DND-41 (cell line): ENCODE measurements at regions not wholly inside any gene's neighbourhood (a gene's known extent, or its start where the extent isn't known, plus 50 kb on each side); places are given as distances from the start of the nearest gene placed in this dataset.

Experiments used
- ATAC-seq: fragments of 200-7000 bp; cut with Tn5 transposase; 3 replicates; pipeline ENCODE4 v1.9.1; 2021; ENCODE audit warnings: low read depth; ENCODE audit not compliant: insufficient read depth
- DNase-seq: peaks from one replicate; pipeline ENCODE4 v3.0.0-alpha.2; 2020
- H2AFZ ChIP-seq: 2 replicates; pipeline ENCODE4 v1.6.0; 2012; ENCODE audit warnings: low read depth, low read length
- H3K27ac ChIP-seq: 2 replicates; pipeline ENCODE4 v1.5.1; 2012; ENCODE audit warnings: low read length, inconsistent platforms
- H3K27me3 ChIP-seq: fragments of 200-600 bp; sonication (generic); 2 replicates; pipeline ENCODE4 v1.6.0; 2012; ENCODE audit warnings: low read length, mild to moderate bottlenecking, inconsistent platforms; ENCODE audit not compliant: insufficient read depth, poor library complexity
- H3K36me3 ChIP-seq: 2 replicates; pipeline ENCODE4 v1.5.1; 2012; ENCODE audit warnings: low read length, inconsistent platforms; ENCODE audit not compliant: insufficient read depth
- H3K4me1 ChIP-seq: 2 replicates; pipeline ENCODE4 v1.5.1; 2012; ENCODE audit warnings: mild to moderate bottlenecking, low read length; ENCODE audit not compliant: insufficient read depth
- H3K4me2 ChIP-seq: 2 replicates; pipeline ENCODE4 v1.6.0; 2012; ENCODE audit warnings: mild to moderate bottlenecking, moderate library complexity, low read length, inconsistent platforms; ENCODE audit not compliant: insufficient read depth
- H3K4me3 ChIP-seq, 2 experiments: fragments of 200-600 bp in 1 of 2; shearing (Covaris generic) in 1 of 2; 2 replicates each; pipeline ENCODE4 v1.5.1; 2012 to 2016; ENCODE audit warnings: inconsistent platforms in 2 of 2, low read length in 2 of 2, mild to moderate bottlenecking in 2 of 2, low read depth in 1 of 2, moderate library complexity in 1 of 2
- H3K79me2 ChIP-seq: 2 replicates; pipeline ENCODE4 v1.6.0; 2012; ENCODE audit warnings: low read length, inconsistent platforms; ENCODE audit not compliant: insufficient read depth
- H3K9ac ChIP-seq: 2 replicates; pipeline ENCODE4 v1.6.0; 2012; ENCODE audit warnings: low read depth, mild to moderate bottlenecking, inconsistent platforms, low read length, moderate library complexity
- H3K9me3 ChIP-seq: 2 replicates; pipeline ENCODE4 v1.5.1; 2012; ENCODE audit warnings: low read length, moderate library complexity, mild to moderate bottlenecking, inconsistent platforms; ENCODE audit not compliant: insufficient read depth, severe bottlenecking
- H4K20me1 ChIP-seq: 2 replicates; pipeline ENCODE4 v1.6.0; 2012; ENCODE audit warnings: low read length; ENCODE audit not compliant: insufficient read depth
- EZH2 ChIP-seq: IDR thresholded peaks from 3 replicates; pipeline ENCODE4 v1.6.1; 2012; ENCODE audit warnings: borderline replicate concordance, low read depth, mild to moderate bottlenecking, moderate library complexity, low read length, inconsistent platforms; ENCODE audit not compliant: severe bottlenecking
- TF ChIP-seq, protein P1 (sequence below): IDR thresholded peaks from 2 replicates; pipeline ENCODE4 v1.5.1; 2012; ENCODE audit warnings: borderline replicate concordance, low read length, moderate library complexity, mild to moderate bottlenecking; ENCODE audit not compliant: poor library complexity, severe bottlenecking; ENCODE audit errors: extremely low read depth

DNA sequence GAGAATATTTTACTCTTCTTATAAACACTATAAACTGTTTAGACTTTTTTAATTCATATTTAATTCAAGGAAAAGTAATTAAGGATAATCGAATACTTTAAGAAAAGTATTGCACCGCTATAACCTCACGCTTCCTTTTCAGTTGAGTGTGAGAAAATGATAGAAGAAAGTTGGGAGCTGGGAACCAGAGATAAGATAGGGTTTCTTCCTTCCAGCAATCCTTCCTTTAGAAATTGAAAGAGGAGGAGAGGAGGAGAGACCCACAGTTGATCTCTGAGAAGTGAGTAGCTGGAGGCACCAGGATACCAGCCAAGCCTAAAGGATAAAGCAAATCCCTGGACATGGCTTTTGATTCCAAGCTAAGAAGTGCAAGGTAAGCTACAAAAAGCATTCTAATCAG, 242.3 kb upstream of the NOCT start:
- H3K27me3 ChIP-seq: peaks cover 4% of the 10 kb centered on the region
- H3K27ac ChIP-seq: no peak overlapping the region
- H3K9me3 ChIP-seq: no peaks in the 10 kb centered on the region
- no peak for DNase-seq
- H3K36me3 ChIP-seq: no peaks in the 10 kb centered on the region
- no peak overlapping the region for H3K4me2 ChIP-seq
- no peak overlapping the region for H3K4me3 ChIP-seq
- no peak overlapping the region for H3K9ac ChIP-seq
- no peaks in the 10 kb centered on the region for H3K79me2 ChIP-seq
- no peak for ATAC-seq
- TF ChIP-seq, protein P1, sequence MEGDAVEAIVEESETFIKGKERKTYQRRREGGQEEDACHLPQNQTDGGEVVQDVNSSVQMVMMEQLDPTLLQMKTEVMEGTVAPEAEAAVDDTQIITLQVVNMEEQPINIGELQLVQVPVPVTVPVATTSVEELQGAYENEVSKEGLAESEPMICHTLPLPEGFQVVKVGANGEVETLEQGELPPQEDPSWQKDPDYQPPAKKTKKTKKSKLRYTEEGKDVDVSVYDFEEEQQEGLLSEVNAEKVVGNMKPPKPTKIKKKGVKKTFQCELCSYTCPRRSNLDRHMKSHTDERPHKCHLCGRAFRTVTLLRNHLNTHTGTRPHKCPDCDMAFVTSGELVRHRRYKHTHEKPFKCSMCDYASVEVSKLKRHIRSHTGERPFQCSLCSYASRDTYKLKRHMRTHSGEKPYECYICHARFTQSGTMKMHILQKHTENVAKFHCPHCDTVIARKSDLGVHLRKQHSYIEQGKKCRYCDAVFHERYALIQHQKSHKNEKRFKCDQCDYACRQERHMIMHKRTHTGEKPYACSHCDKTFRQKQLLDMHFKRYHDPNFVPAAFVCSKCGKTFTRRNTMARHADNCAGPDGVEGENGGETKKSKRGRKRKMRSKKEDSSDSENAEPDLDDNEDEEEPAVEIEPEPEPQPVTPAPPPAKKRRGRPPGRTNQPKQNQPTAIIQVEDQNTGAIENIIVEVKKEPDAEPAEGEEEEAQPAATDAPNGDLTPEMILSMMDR: no peak
- TF ChIP-seq EZH2: no peak
- no peaks in the 10 kb centered on the region for H3K4me1 ChIP-seq
- H4K20me1 ChIP-seq: no peaks in the 10 kb centered on the region
- no peak overlapping the region for H2AFZ ChIP-seq

DNA sequence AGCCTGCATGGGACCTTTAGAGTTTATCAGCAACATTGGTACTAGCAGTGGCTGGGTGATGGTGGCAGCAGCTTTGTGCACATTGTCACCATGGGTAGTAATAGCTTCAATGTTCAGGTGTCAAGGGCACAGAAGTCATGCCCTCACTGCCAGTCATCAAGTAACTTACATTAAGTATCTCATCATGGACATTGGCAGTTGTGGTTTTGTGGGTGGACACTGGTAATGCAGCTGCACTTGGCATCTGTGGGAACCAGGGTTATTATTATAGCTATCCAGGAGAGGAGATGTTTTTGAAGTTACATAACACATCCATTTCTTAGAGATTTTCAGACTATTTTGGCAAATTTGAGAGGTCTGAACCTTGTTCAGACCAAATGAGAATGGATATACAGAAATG, 243.2 kb upstream of the NOCT start:
- TF ChIP-seq, protein P1: no peak
- TF ChIP-seq EZH2: no peak
- DNase-seq: no peak
- ATAC-seq: no peak

DNA sequence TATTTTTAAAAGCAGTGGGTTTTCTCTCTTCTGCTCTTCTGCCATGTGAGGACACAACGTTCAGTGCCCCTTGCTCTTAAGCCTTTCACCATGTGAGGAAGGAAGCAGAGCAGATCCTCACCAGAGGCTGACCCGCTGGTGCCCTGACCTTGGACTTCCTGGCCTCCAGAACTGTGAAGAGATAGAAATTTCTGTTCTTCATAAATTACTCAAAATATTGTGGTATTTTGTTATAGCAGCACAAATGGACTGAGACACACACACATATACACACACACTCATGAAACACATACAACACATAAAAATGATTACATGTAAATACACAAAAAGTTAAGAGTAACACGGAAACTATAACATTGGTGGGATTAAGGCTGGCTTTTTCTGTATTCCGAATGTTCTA, 244.8 kb upstream of the NOCT start:
- H3K4me2 ChIP-seq: no peak overlapping the region
- no peak overlapping the region for H3K4me3 ChIP-seq
- no peaks in the 10 kb centered on the region for H3K36me3 ChIP-seq
- H3K9me3 ChIP-seq: no peaks in the 10 kb centered on the region
- ATAC-seq: no peak
- no peaks in the 10 kb centered on the region for H3K4me1 ChIP-seq
- no peaks in the 10 kb centered on the region for H3K27me3 ChIP-seq
- H4K20me1 ChIP-seq: no peaks in the 10 kb centered on the region
- no peaks in the 10 kb centered on the region for H3K79me2 ChIP-seq
- no peak for TF ChIP-seq EZH2
- TF ChIP-seq, protein P1: no peak
- no peak overlapping the region for H2AFZ ChIP-seq
- DNase-seq: no peak
- H3K9ac ChIP-seq: no peak overlapping the region
- H3K27ac ChIP-seq: no peak overlapping the region

More for the DNA sequence above, 243.2 kb upstream of the NOCT start:
- H3K4me3 ChIP-seq: no peak overlapping the region
- H3K9ac ChIP-seq: no peak overlapping the region
- H3K4me1 ChIP-seq: no peaks in the 10 kb centered on the region
- H3K27me3 ChIP-seq: peaks cover 3% of the 10 kb centered on the region
- H4K20me1 ChIP-seq: no peaks in the 10 kb centered on the region
- H3K79me2 ChIP-seq: no peaks in the 10 kb centered on the region
- no peak overlapping the region for H3K27ac ChIP-seq
- H3K9me3 ChIP-seq: no peaks in the 10 kb centered on the region
- H3K4me2 ChIP-seq: no peak overlapping the region
- H3K36me3 ChIP-seq: no peaks in the 10 kb centered on the region
- no peak overlapping the region for H2AFZ ChIP-seq

DNA sequence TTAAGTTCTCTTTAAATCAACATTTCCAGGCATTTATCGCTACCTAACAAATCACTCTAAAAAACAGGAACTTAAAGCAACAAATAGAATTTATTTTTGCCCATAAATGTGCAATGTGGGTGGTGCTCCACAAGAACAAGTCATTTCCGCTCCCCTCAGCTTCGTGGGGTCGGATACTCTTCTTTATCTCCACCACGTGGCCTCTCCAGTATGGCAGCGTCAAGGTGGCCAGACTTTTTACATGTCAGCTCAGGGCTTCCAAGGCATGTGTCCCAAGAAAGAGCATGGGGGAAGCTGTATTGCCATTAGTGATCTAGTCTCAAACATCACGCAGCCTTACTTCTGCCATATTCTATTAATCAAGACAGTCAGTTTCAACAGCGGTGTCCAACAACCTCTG, 249.2 kb upstream of the NOCT start:
- no peak overlapping the region for H2AFZ ChIP-seq
- no peak for TF ChIP-seq EZH2
- TF ChIP-seq, protein P1: no peak
- no peak for ATAC-seq

More for the DNA sequence above, 249.2 kb upstream of the NOCT start:
- H3K27me3 ChIP-seq: no peaks in the 10 kb centered on the region
- H4K20me1 ChIP-seq: no peaks in the 10 kb centered on the region
- no peak for DNase-seq
- no peak overlapping the region for H3K27ac ChIP-seq
- no peaks in the 10 kb centered on the region for H3K79me2 ChIP-seq
- H3K4me1 ChIP-seq: no peaks in the 10 kb centered on the region
- H3K9me3 ChIP-seq: no peaks in the 10 kb centered on the region
- no peaks in the 10 kb centered on the region for H3K36me3 ChIP-seq
- H3K4me3 ChIP-seq: no peak overlapping the region
- no peak overlapping the region for H3K9ac ChIP-seq
- H3K4me2 ChIP-seq: no peak overlapping the region
